Stimulated activated naive CD8-positive, alpha-beta T cell treated with anti-CD3 and anti-CD28 coated beads, Interleukin-15, Interleukin-2, amounts not matched to agents 100 ng/mL and 50 ng/mL, for 24 hours (primary cell): ENCODE measurements at regions not wholly inside any gene's neighbourhood (a gene's known extent, or its start where the extent isn't known, plus 50 kb on each side); places are given as distances from the start of the nearest gene placed in this dataset.

Experiments
- H3K27ac Mint-ChIP-seq: one replicate; pipeline ENCODE4 v1.8.0; 2021; ENCODE audit warnings: mild to moderate bottlenecking, mixed read lengths
- H3K27me3 Mint-ChIP-seq: one replicate; pipeline ENCODE4 v1.8.0; 2021; ENCODE audit warnings: mixed read lengths
- H3K36me3 Mint-ChIP-seq: one replicate; pipeline ENCODE4 v1.8.0; 2021; ENCODE audit warnings: low read depth, mixed read lengths
- H3K4me1 Mint-ChIP-seq: one replicate; pipeline ENCODE4 v1.8.0; 2021; ENCODE audit warnings: low read depth, mixed read lengths
- H3K4me3 Mint-ChIP-seq: one replicate; pipeline ENCODE4 v1.8.0; 2021; ENCODE audit warnings: mild to moderate bottlenecking, mixed read lengths
- H3K9me3 Mint-ChIP-seq: one replicate; pipeline ENCODE4 v1.8.0; 2021; ENCODE audit warnings: mixed read lengths

DNA sequence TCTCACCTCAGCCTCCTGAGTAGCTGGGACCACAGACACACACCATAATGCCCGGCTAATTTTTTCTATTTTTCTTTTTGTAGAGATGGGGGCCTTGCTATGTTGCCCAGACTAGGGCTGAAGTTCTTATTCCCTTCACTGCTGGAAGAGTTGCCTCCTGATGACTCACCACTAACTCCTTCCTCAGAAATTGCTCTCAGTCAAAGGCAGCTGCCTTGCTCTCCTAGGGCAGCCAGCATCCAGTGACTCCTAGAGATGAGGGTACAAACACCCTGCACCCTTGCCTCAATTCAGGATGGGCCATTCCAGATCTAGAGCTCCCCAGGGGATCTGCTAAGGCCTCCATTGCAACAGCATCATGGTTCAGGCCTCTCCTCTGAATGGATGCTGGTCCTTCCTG lies 54.0 kb upstream of the RASSF8 start:
- no peak overlapping the region for H3K27ac Mint-ChIP-seq
- no peaks in the 10 kb centered on the region for H3K36me3 Mint-ChIP-seq
- H3K4me1 Mint-ChIP-seq: no peaks in the 10 kb centered on the region
- H3K9me3 Mint-ChIP-seq: no peaks in the 10 kb centered on the region
- H3K4me3 Mint-ChIP-seq: no peak overlapping the region
- no peaks in the 10 kb centered on the region for H3K27me3 Mint-ChIP-seq

DNA sequence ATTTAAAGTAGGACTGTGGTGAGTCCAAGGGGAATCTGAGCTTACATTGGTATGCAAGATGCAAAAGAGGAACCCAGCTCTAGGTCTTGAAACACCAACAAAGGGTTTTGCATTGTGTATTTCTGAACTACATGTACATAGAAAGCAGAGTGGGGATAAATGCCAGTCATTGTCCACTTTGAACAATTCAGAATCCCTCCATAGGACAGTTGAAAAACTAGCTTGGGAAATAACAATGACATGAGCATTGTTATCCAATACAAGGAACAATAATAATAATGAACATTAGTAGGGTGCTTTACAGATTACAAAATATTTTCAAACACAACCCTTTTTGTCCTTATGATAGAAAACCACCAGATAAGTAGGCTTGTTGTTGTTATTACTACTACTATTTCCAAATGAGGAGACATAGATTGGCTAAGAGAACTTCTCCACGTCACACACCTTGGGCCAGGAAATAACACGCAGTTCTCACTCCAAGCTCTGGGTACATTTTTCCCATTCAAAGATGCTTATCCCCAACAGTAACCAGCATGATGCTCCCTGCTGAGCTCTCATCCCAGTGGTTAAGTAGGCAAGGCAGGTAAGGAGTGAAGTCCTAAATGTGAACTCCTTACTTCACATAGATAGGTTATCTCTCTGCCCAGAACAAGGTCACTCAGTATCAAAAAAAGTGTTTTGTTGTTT lies 51.7 kb upstream of the RASSF8 start:
- H3K36me3 Mint-ChIP-seq: no peaks in the 10 kb centered on the region
- no peaks in the 10 kb centered on the region for H3K4me1 Mint-ChIP-seq
- H3K27me3 Mint-ChIP-seq: no peaks in the 10 kb centered on the region
- H3K9me3 Mint-ChIP-seq: no peaks in the 10 kb centered on the region
- no peak overlapping the region for H3K27ac Mint-ChIP-seq
- H3K4me3 Mint-ChIP-seq: no peak overlapping the region
